HCT116 (cell line): ENCODE measurements at regions not wholly inside any gene's neighbourhood (a gene's known extent, or its start where the extent isn't known, plus 50 kb on each side); places are given as distances from the start of the nearest gene placed in this dataset.

Experiments used
- ATAC-seq: fragments of 200-7000 bp; cut with Tn5 transposase; 2 replicates; pipeline ENCODE4 v1.9.1; 2020; ENCODE audit warnings: mild to moderate bottlenecking, moderate library complexity
- BruUV-seq: library from RNA; stranded (reverse); fragments of 400-500 nt; replicated peaks from 2 replicates; lab custom pipeline; 2021; lab: Mats Ljungman, UMichigan
- CTCF ChIA-PET: fragments of 300-600 bp; sonication (Branson Sonifier 250); formaldehyde crosslinking; loops from one replicate; lab custom pipeline; 2021; ENCODE audit warnings: antibody characterized with exemption; lab: Charles Lee
- POLR2A ChIA-PET: fragments of 300-600, 350-600 bp; sonication (Branson Sonifier 250); formaldehyde crosslinking; loops from one replicate; lab custom pipeline; 2021; ENCODE audit warnings: antibody characterized with exemption; lab: Charles Lee
- RAD21 ChIA-PET, 2 experiments: fragments of 300-600 bp; sonication (Branson Sonifier 250); formaldehyde crosslinking; loops; one replicate each; lab custom pipeline; 2023; ENCODE audit warnings: low total read pairs in 2 of 2; ENCODE audit not compliant: uncharacterized antibody in 2 of 2, unreplicated experiment in 2 of 2, low non-redundant PET in 1 of 2; lab: Charles Lee
- DNase-seq: peaks from one replicate; pipeline ENCODE4 v3.0.0-alpha.2; 2010; ENCODE audit warnings: low read depth, low spot score
- H2AFZ ChIP-seq: fragments of 200-600 bp; shearing (Covaris generic), sonication (generic); 2 replicates; pipeline ENCODE4 v1.6.1; 2017; ENCODE audit warnings: low read depth, mixed run types, mixed read lengths, antibody characterized with exemption, low read length; ENCODE audit not compliant: poor library complexity, severe bottlenecking
- H3K27ac ChIP-seq: 2 replicates; pipeline ENCODE4 v1.5.1; 2012; ENCODE audit warnings: low read depth, low read length
- H3K27me3 ChIP-seq: fragments of 200-600 bp; sonication (generic); 2 replicates; pipeline ENCODE4 v1.6.1; 2016; ENCODE audit warnings: mixed run types, low read length, mixed read lengths; ENCODE audit not compliant: insufficient read depth
- H3K36me3 ChIP-seq, 2 experiments: fragments of 200-500 bp in 1 of 2; fragments of 200-600 bp in 1 of 2; sonication (Bioruptor generic) in 1 of 2; sonication (generic) in 1 of 2; 2 replicates each; pipeline versions ENCODE4 v1.5.1 to v1.6.1; 2014 to 2016; ENCODE audit warnings: low read length in 2 of 2, inconsistent platforms in 1 of 2, mixed read lengths in 1 of 2, mixed run types in 1 of 2; ENCODE audit not compliant: insufficient read depth in 2 of 2, control insufficient read depth in 1 of 2
- H3K4me1 ChIP-seq, 2 experiments: fragments of 200-600 bp in 1 of 2; sonication (generic) in 1 of 2; 2 replicates each; pipeline versions ENCODE4 v1.5.1 to v1.6.1; 2012 to 2017; ENCODE audit warnings: low read length in 2 of 2, inconsistent platforms in 1 of 2, mild to moderate bottlenecking in 1 of 2, mixed read lengths in 1 of 2, mixed run types in 1 of 2, moderate library complexity in 1 of 2; ENCODE audit not compliant: insufficient read depth in 2 of 2, control insufficient read depth in 1 of 2
- H3K4me2 ChIP-seq: fragments of 200-600 bp; sonication (generic); 2 replicates; pipeline ENCODE4 v1.6.1; 2017; ENCODE audit warnings: mixed run types, low read length, mixed read lengths
- H3K4me3 ChIP-seq, 2 experiments: fragments of 200-600 bp in 1 of 2; sonication (generic) in 1 of 2; replicated peaks in 1 of 2; 2 replicates each; pipeline ENCODE4 v1.5.1; 2011 to 2016; ENCODE audit warnings: low read length in 2 of 2, control low read depth in 1 of 2, low read depth in 1 of 2, mild to moderate bottlenecking in 1 of 2, mixed read lengths in 1 of 2, mixed run types in 1 of 2
- H3K79me2 ChIP-seq: fragments of 200-600 bp; sonication (generic); 2 replicates; pipeline ENCODE4 v1.6.1; 2017; ENCODE audit warnings: mild to moderate bottlenecking, mixed run types, low read length, moderate library complexity, mixed read lengths; ENCODE audit not compliant: insufficient read depth
- H3K9ac ChIP-seq: fragments of 200-600 bp; sonication (generic); 2 replicates; pipeline ENCODE4 v1.6.1; 2016; ENCODE audit warnings: low read length, mixed read lengths
- H3K9me2 ChIP-seq: fragments of 200-600 bp; sonication (generic), shearing (Covaris generic); 2 replicates; pipeline ENCODE4 v1.6.1; 2017; ENCODE audit warnings: mixed run types, mild to moderate bottlenecking, moderate library complexity; ENCODE audit not compliant: insufficient read depth
- H3K9me3 ChIP-seq, 2 experiments: fragments of 200-500 bp in 1 of 2; fragments of 200-600 bp in 1 of 2; sonication (Bioruptor generic) in 1 of 2; sonication (generic) in 1 of 2; 2 replicates each; pipeline ENCODE4 v1.6.1; 2014 to 2017; ENCODE audit warnings: low read length in 2 of 2, mixed read lengths in 2 of 2, inconsistent platforms in 1 of 2, low read depth in 1 of 2, mild to moderate bottlenecking in 1 of 2, mixed run types in 1 of 2, moderate library complexity in 1 of 2; ENCODE audit not compliant: control insufficient read depth in 1 of 2, insufficient read depth in 1 of 2
- H4K20me1 ChIP-seq: fragments of 200-600 bp; sonication (generic), shearing (Covaris generic); 2 replicates; pipeline ENCODE4 v1.6.1; 2017; ENCODE audit warnings: mixed run types, mild to moderate bottlenecking, moderate library complexity; ENCODE audit not compliant: insufficient read depth
- ATF3 ChIP-seq: IDR thresholded peaks from 2 replicates; pipeline ENCODE4 v1.6.1; 2012
- CBX3 ChIP-seq: IDR thresholded peaks from 2 replicates; pipeline ENCODE4 v1.6.1; 2012; ENCODE audit warnings: low read depth
- CEBPB ChIP-seq: IDR thresholded peaks from 2 replicates; pipeline ENCODE4 v1.6.1; 2012; ENCODE audit warnings: low read depth
- CTCF ChIP-seq, 3 experiments: fragments of 200-600 bp in 1 of 3; sonication (generic) in 1 of 3; IDR thresholded peaks in 2 of 3; conservative IDR thresholded peaks in 1 of 3; 2 replicates each; pipeline ENCODE4 v1.5.1; 2012 to 2017; ENCODE audit warnings: low read depth in 2 of 3, low read length in 2 of 3, antibody characterized with exemption in 1 of 3, borderline replicate concordance in 1 of 3, control low read depth in 1 of 3, mild to moderate bottlenecking in 1 of 3, mixed read lengths in 1 of 3, mixed run types in 1 of 3, moderate library complexity in 1 of 3; ENCODE audit not compliant: insufficient read depth in 1 of 3
- EGR1 ChIP-seq: IDR thresholded peaks from 2 replicates; pipeline ENCODE4 v1.6.1; 2012; ENCODE audit warnings: low read depth
- ELF1 ChIP-seq: IDR thresholded peaks from 2 replicates; pipeline ENCODE4 v1.6.1; 2012; ENCODE audit warnings: low read depth, borderline replicate concordance
- EZH2 ChIP-seq: fragments of 200-600 bp; sonication (generic); IDR thresholded peaks from 2 replicates; pipeline ENCODE4 v1.6.1; 2017; ENCODE audit warnings: antibody characterized with exemption, mixed run types
- EZH2phosphoT487 ChIP-seq: fragments of 200-600 bp; IDR thresholded peaks from 2 replicates; pipeline ENCODE4 v1.6.1; 2018; ENCODE audit warnings: antibody characterized with exemption, borderline replicate concordance
- JUND ChIP-seq: IDR thresholded peaks from 2 replicates; pipeline ENCODE4 v1.6.1; 2012
- MAX ChIP-seq: IDR thresholded peaks from 2 replicates; pipeline ENCODE4 v1.6.1; 2012
- POLR2A ChIP-seq: IDR thresholded peaks from 2 replicates; pipeline ENCODE4 v1.7.0; 2011; ENCODE audit warnings: borderline replicate concordance; ENCODE audit not compliant: insufficient read depth, insufficient read length; ENCODE audit errors: extremely low read depth
- RAD21 ChIP-seq: IDR thresholded peaks from 2 replicates; pipeline ENCODE4 v1.6.1; 2012; ENCODE audit warnings: low read depth, mild to moderate bottlenecking
- REST ChIP-seq: IDR thresholded peaks from 2 replicates; pipeline ENCODE4 v1.6.1; 2012; ENCODE audit warnings: low read depth
- YY1 ChIP-seq: IDR thresholded peaks from 2 replicates; pipeline ENCODE4 v1.6.1; 2011; ENCODE audit warnings: low read length, low read depth, moderate library complexity, mild to moderate bottlenecking; ENCODE audit not compliant: insufficient replicate concordance; ENCODE audit errors: extremely low read depth
- ZBTB33 ChIP-seq: IDR thresholded peaks from 2 replicates; pipeline ENCODE4 v1.6.1; 2011; ENCODE audit warnings: mild to moderate bottlenecking, low read length, moderate library complexity; ENCODE audit not compliant: insufficient replicate concordance; ENCODE audit errors: extremely low read depth
- ZNF274 ChIP-seq: fragments of 200-500 bp; sonication (Bioruptor generic); IDR thresholded peaks from 2 replicates; pipeline ENCODE4 v1.6.1; 2014; ENCODE audit warnings: mild to moderate bottlenecking, low read depth, low read length, inconsistent platforms
- intact Hi-C: fragments of 100-400 bp; cut with micrococcal nuclease; formaldehyde crosslinking; loops from 2 replicates; pipeline ENCODE4 v1.10.0; 2022

- POLR2A ChIA-PET, result interaction anchor here (1.1 kb wide), 1 partner anchor 526 kb away, joined by 3 read pairs; the partner anchor contains the start of gene SEMA3C
- H2AFZ ChIP-seq, result peak overlapping the region; percentile 87
- no peaks in the 10 kb centered on the region for H4K20me1 ChIP-seq
- no TSS peak for BruUV-seq
- no peak for TF ChIP-seq ELF1
- no peak for TF ChIP-seq EGR1
- no peak for TF ChIP-seq RAD21
- no peak for TF ChIP-seq POLR2A
- no peak for TF ChIP-seq ZNF274
- no peak for TF ChIP-seq CEBPB
- TF ChIP-seq MAX, result no peak
- no peak for TF ChIP-seq REST
- no peak for TF ChIP-seq ATF3
- no peak for TF ChIP-seq EZH2
- no peak for TF ChIP-seq JUND
- no peak for TF ChIP-seq CTCF (IDR thresholded peaks at IDR 0.05 in 2 of 3, conservative IDR thresholded peaks at IDR 0.05 in 1 of 3; ENCODE audit: borderline replicate concordance in 1 of 3, insufficient read depth in 1 of 3, low read depth in 2 of 3, low read length in 2 of 3)
- TF ChIP-seq ZBTB33, result no peak
- no peak for TF ChIP-seq CBX3
- no peak for TF ChIP-seq EZH2phosphoT487
- TF ChIP-seq YY1, result no peak
- intact Hi-C loops, result loop anchor here (5.0 kb wide), 1 partner anchor 523 kb away; no protein-coding TSS in a partner anchor
- no peaks in the 10 kb centered on the region for H3K9me2 ChIP-seq
- H3K4me2 ChIP-seq, result no peak overlapping the region
- no peaks in the 10 kb centered on the region for H3K79me2 ChIP-seq
- H3K27ac ChIP-seq, result no peak overlapping the region
- H3K36me3 ChIP-seq, result no peaks in the 10 kb centered on the region
- no peaks in the 10 kb centered on the region for H3K9me3 ChIP-seq
- H3K4me3 ChIP-seq, result no peak overlapping the region
- no peaks in the 10 kb centered on the region for H3K4me1 ChIP-seq
- ATAC-seq (no peak), DNase-seq (no peak)
- H3K9ac ChIP-seq, result no peak overlapping the region
- RAD21 ChIA-PET, result no interaction called here
- no peaks in the 10 kb centered on the region for H3K27me3 ChIP-seq
- CTCF ChIA-PET, result interaction anchor here (1.0 kb wide), 1 partner anchor 12 kb away, joined by 3 read pairs; no protein-coding TSS in a partner anchor
These were observed 324.4 kb downstream of the HGF start for GRCh38 chr7:81445462-81445861.
